MM.1S (cell line): ENCODE measurements at regions not wholly inside any gene's neighbourhood (a gene's known extent, or its start where the extent isn't known, plus 50 kb on each side); places are given as distances from the start of the nearest gene placed in this dataset.

Experiments used
- DNase-seq: peaks from one replicate; pipeline ENCODE4 v3.0.0-alpha.2; 2015
- H2AFZ ChIP-seq: fragments of 300-600 bp; sonication (generic); 2 replicates; pipeline ENCODE4 v1.6.0; 2016; ENCODE audit warnings: antibody characterized with exemption, low read length
- H3F3A ChIP-seq: fragments of 300-600 bp; sonication (generic); 2 replicates; pipeline ENCODE4 v1.6.1; 2016; ENCODE audit warnings: mild to moderate bottlenecking, antibody characterized with exemption, low read length, moderate library complexity, mixed read lengths; ENCODE audit not compliant: insufficient read depth
- H3K27ac ChIP-seq: fragments of 300-600 bp; sonication (generic); 2 replicates; pipeline ENCODE4 v1.5.1; 2016; ENCODE audit warnings: mild to moderate bottlenecking, low read length
- H3K27me3 ChIP-seq: fragments of 300-600 bp; sonication (generic); replicated peaks from 2 replicates; pipeline ENCODE4 v1.6.0; 2016; ENCODE audit warnings: low read length; ENCODE audit not compliant: insufficient read depth
- H3K36me3 ChIP-seq: fragments of 300-600 bp; sonication (generic); replicated peaks from 2 replicates; pipeline ENCODE4 v1.6.1; 2016; ENCODE audit warnings: mild to moderate bottlenecking, low read length, mixed read lengths; ENCODE audit not compliant: insufficient read depth
- H3K4me1 ChIP-seq: fragments of 300-600 bp; sonication (generic); 2 replicates; pipeline ENCODE4 v1.6.1; 2016; ENCODE audit warnings: low read length, mixed read lengths
- H3K4me2 ChIP-seq: fragments of 300-600 bp; sonication (generic); 2 replicates; pipeline ENCODE4 v1.6.0; 2016; ENCODE audit warnings: low read depth, low read length
- H3K4me3 ChIP-seq: fragments of 300-600 bp; sonication (generic); 2 replicates; pipeline ENCODE4 v1.5.1; 2016; ENCODE audit warnings: low read length, mixed read lengths
- H3K79me2 ChIP-seq: fragments of 300-600 bp; sonication (generic); 2 replicates; pipeline ENCODE4 v1.6.1; 2016; ENCODE audit warnings: mixed run types, low read length, mixed read lengths
- H3K9ac ChIP-seq: fragments of 300-600 bp; sonication (generic); 2 replicates; pipeline ENCODE4 v1.6.1; 2016; ENCODE audit warnings: low read length, mixed read lengths
- H3K9me2 ChIP-seq: fragments of 300-600 bp; sonication (generic); replicated peaks from 2 replicates; pipeline ENCODE4 v1.6.1; 2016; ENCODE audit warnings: mild to moderate bottlenecking, low read length, mixed read lengths; ENCODE audit not compliant: insufficient read depth
- H3K9me3 ChIP-seq: fragments of 300-600 bp; sonication (generic); replicated peaks from 2 replicates; pipeline ENCODE4 v1.6.1; 2016; ENCODE audit warnings: mild to moderate bottlenecking, low read length, mixed read lengths; ENCODE audit not compliant: insufficient read depth
- H4K20me1 ChIP-seq: fragments of 300-600 bp; sonication (generic); 2 replicates; pipeline ENCODE4 v1.6.1; 2016; ENCODE audit warnings: mild to moderate bottlenecking, low read length, moderate library complexity, mixed read lengths; ENCODE audit not compliant: insufficient read depth
- EZH2 ChIP-seq: fragments of 300-600 bp; sonication (generic); optimal IDR thresholded peaks from 2 replicates; pipeline ENCODE3; 2017; ENCODE audit warnings: low read depth, mild to moderate bottlenecking, antibody characterized with exemption, low read length, mixed read lengths
- EZH2phosphoT487 ChIP-seq: fragments of 300-600 bp; sonication (generic); IDR thresholded peaks from 2 replicates; pipeline ENCODE4 v1.6.1; 2018; ENCODE audit warnings: antibody characterized with exemption, low read length
- TF ChIP-seq, protein P1 (sequence below): fragments of 300-600 bp; sonication (generic); IDR thresholded peaks from 2 replicates; pipeline ENCODE4 v1.5.1; 2016; ENCODE audit warnings: antibody characterized with exemption, low read length, mixed read lengths

DNA sequence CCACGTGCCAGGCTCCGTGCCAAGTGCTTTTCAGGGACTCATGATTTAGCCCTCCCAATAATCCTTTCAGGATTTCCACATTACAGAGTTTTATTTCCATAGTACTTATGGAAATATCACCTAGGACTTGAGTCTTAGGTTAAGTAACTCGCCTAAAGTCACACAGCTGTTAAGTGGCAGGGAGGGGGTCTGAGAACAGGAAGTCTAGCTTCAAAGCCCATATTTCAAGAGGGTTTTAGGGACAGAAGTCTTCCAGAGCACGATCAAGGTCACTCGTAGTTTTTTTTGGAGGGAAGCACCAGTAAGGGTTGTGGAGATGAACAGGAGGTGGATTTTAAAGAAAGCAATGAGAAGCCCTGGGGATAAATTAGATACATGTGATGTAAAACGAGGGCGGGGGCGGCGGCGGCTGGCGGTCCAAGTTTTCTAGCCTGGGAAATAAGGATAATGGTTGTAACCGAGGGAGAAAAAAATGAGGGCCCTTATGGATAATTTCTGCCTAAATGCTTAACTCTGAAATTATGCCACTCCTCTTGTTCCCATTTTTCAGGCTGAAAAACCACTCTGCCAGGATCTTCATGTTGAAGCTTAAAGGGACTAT lies 192.6 kb upstream of the FOXN3 start:
- no peak for DNase-seq
- H3K9me3 ChIP-seq: no peaks in the 10 kb centered on the region
- no peak overlapping the region for H2AFZ ChIP-seq
- H4K20me1 ChIP-seq: no peaks in the 10 kb centered on the region
- H3K9me2 ChIP-seq: no peaks in the 10 kb centered on the region
- H3K27me3 ChIP-seq: no peaks in the 10 kb centered on the region
- no peak overlapping the region for H3K27ac ChIP-seq
- H3K4me1 ChIP-seq: no peaks in the 10 kb centered on the region
- no peaks in the 10 kb centered on the region for H3K36me3 ChIP-seq
- no peak overlapping the region for H3K4me2 ChIP-seq
- H3F3A ChIP-seq: no peaks in the 10 kb centered on the region
- H3K9ac ChIP-seq: no peak overlapping the region
- H3K4me3 ChIP-seq: no peak overlapping the region
- TF ChIP-seq EZH2: no peak
- TF ChIP-seq, protein P1, sequence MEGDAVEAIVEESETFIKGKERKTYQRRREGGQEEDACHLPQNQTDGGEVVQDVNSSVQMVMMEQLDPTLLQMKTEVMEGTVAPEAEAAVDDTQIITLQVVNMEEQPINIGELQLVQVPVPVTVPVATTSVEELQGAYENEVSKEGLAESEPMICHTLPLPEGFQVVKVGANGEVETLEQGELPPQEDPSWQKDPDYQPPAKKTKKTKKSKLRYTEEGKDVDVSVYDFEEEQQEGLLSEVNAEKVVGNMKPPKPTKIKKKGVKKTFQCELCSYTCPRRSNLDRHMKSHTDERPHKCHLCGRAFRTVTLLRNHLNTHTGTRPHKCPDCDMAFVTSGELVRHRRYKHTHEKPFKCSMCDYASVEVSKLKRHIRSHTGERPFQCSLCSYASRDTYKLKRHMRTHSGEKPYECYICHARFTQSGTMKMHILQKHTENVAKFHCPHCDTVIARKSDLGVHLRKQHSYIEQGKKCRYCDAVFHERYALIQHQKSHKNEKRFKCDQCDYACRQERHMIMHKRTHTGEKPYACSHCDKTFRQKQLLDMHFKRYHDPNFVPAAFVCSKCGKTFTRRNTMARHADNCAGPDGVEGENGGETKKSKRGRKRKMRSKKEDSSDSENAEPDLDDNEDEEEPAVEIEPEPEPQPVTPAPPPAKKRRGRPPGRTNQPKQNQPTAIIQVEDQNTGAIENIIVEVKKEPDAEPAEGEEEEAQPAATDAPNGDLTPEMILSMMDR: no peak
- H3K79me2 ChIP-seq: peaks cover 28% of the 10 kb centered on the region

DNA sequence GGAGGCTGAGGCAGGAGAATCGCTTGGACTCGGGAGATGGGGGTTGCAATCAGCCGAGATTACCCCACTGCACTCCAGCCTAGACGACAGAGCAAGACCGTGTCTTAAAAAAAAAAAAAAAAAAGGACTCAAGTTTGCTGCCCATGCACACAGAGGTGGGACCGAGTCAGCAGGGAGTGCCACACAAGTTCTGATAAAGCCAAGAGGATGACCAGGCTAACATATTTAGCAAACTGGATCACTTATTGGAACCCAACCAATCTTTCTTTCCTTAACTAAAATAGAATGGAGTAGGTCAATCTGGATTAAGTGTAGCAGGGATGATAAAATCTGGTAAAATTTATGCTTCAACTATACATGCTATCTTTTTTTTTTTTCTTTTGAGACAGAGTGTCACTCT lies 190.4 kb upstream of the FOXN3 start:
- no peak overlapping the region for H2AFZ ChIP-seq
- H3K9ac ChIP-seq: no peak overlapping the region
- no peaks in the 10 kb centered on the region for H3K27me3 ChIP-seq
- no peak overlapping the region for H3K4me3 ChIP-seq
- no peaks in the 10 kb centered on the region for H3F3A ChIP-seq
- no peak for DNase-seq
- TF ChIP-seq EZH2 (no peak), EZH2phosphoT487 (no peak)
- TF ChIP-seq, protein P1: no peak
- H3K4me2 ChIP-seq: no peak overlapping the region
- no peaks in the 10 kb centered on the region for H3K9me2 ChIP-seq
- no peaks in the 10 kb centered on the region for H3K36me3 ChIP-seq
- H4K20me1 ChIP-seq: no peaks in the 10 kb centered on the region
- H3K27ac ChIP-seq: no peak overlapping the region
- no peaks in the 10 kb centered on the region for H3K9me3 ChIP-seq
- H3K79me2 ChIP-seq: peaks cover 12% of the 10 kb centered on the region; the same call in 1 of the 2 replicates
- no peaks in the 10 kb centered on the region for H3K4me1 ChIP-seq

DNA sequence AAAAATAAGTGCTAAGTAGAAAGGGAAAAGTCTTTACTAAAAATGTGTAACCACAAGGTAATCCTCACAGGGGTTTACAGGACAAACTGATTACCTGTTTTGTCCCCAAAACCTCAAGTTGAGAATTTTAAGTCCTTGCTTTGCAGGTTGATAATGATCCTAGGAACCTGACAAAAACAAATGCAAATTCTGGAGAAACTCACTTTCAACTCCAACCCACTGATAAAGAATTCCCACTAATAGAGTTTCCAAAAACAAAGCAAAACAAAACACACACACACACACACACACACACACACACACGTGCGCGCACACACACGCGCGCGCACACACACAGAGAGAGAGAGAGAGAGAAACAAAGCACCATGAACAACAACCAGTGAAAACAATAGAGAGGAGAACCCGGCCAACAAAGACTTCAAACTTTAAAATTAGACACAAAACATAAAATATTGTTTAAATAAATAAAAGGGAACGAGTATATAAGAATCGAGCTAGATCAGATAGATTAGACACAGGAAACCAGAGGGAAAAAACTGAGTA lies 187.0 kb upstream of the FOXN3 start:
- Histone ChIP-seq H3K27ac (no peak overlapping the region), H3K9ac (no peak overlapping the region), H3K9me3 (no peaks in the 10 kb centered on the region), H3K79me2 (no peaks in the 10 kb centered on the region; the same call in 1 of the 2 replicates), H3F3A (no peaks in the 10 kb centered on the region), H3K27me3 (no peaks in the 10 kb centered on the region), H3K36me3 (no peaks in the 10 kb centered on the region), H4K20me1 (no peaks in the 10 kb centered on the region), H2AFZ (no peak overlapping the region), H3K4me2 (no peak overlapping the region), H3K9me2 (no peaks in the 10 kb centered on the region), H3K4me3 (no peak overlapping the region), H3K4me1 (no peaks in the 10 kb centered on the region)
- TF ChIP-seq EZH2phosphoT487: no peak
- TF ChIP-seq, protein P1: no peak
- DNase-seq: no peak
